Parathyroid adenoma (tissue), 2 donors: ENCODE measurements at regions not wholly inside any gene's neighbourhood (a gene's known extent, or its start where the extent isn't known, plus 50 kb on each side); places are given as distances from the start of the nearest gene placed in this dataset.

Experiments
- H2AFZ ChIP-seq: fragments of 300-600 bp; sonication (generic); one replicate; pipeline ENCODE4 v1.7.0; 2017; ENCODE audit warnings: antibody characterized with exemption, mild to moderate bottlenecking
- H3K27ac ChIP-seq: fragments of 300-600 bp; sonication (generic); one replicate; pipeline ENCODE4 v1.7.0; 2017
- H3K27me3 ChIP-seq: fragments of 300-600 bp; sonication (generic); one replicate; pipeline ENCODE4 v1.7.0; 2017; ENCODE audit warnings: low read length; ENCODE audit not compliant: control insufficient read depth, insufficient read depth
- H3K36me3 ChIP-seq: fragments of 300-600 bp; sonication (generic); one replicate; pipeline ENCODE4 v1.7.0; 2017; ENCODE audit warnings: low read length; ENCODE audit not compliant: control insufficient read depth, insufficient read depth
- H3K4me1 ChIP-seq: fragments of 300-600 bp; sonication (generic); one replicate; pipeline ENCODE4 v1.7.0; 2017; ENCODE audit warnings: control low read depth
- H3K4me2 ChIP-seq: fragments of 300-600 bp; sonication (generic); one replicate; pipeline ENCODE4 v1.7.0; 2017; ENCODE audit warnings: low read length
- H3K4me3 ChIP-seq: fragments of 300-600 bp; sonication (generic); one replicate; pipeline ENCODE4 v1.7.0; 2017; ENCODE audit warnings: low read depth, low read length
- H3K79me2 ChIP-seq: fragments of 300-600 bp; sonication (generic); one replicate; pipeline ENCODE4 v1.7.0; 2017; ENCODE audit warnings: control low read depth
- H3K9ac ChIP-seq: fragments of 300-600 bp; sonication (generic); one replicate; pipeline ENCODE4 v1.7.0; 2017; ENCODE audit warnings: mild to moderate bottlenecking
- H3K9me3 ChIP-seq: fragments of 300-600 bp; sonication (generic); one replicate; pipeline ENCODE4 v1.7.0; 2017; ENCODE audit warnings: low read length; ENCODE audit not compliant: control insufficient read depth
- TF ChIP-seq, protein P1 (sequence below): fragments of 300-600 bp; sonication (generic); IDR thresholded peaks from one replicate; pipeline ENCODE4 v1.7.0; 2017; ENCODE audit warnings: antibody characterized with exemption, mild to moderate bottlenecking
- donor health status: primary hyperparathyroidism.

DNA sequence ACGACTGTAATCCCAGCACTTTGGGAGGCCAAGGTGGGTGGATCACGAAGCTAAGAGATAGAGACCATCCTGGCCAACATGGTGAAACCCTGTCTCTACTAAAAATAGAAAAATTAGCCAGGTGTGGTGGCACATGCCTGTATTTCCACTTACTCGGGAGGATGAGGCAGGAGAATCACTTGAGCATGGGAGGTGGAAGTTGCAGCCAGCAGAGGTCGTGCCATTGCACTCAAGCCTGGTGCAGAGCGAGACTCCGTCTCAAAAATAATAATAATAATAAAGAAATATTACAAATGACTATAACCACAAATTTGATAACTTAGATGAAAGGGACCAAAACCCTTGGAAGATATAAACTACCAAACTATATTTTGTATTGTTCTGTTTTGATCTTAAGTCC is 226.3 kb upstream of the GULP1 start:
- Histone ChIP-seq H3K27me3 (no peaks in the 10 kb centered on the region), H3K9me3 (no peaks in the 10 kb centered on the region), H3K4me3 (no peak overlapping the region), H3K79me2 (no peaks in the 10 kb centered on the region), H3K9ac (no peak overlapping the region), H3K36me3 (no peaks in the 10 kb centered on the region), H3K4me1 (no peaks in the 10 kb centered on the region), H2AFZ (no peak overlapping the region), H3K27ac (no peak overlapping the region), H3K4me2 (no peak overlapping the region)
- TF ChIP-seq, protein P1, sequence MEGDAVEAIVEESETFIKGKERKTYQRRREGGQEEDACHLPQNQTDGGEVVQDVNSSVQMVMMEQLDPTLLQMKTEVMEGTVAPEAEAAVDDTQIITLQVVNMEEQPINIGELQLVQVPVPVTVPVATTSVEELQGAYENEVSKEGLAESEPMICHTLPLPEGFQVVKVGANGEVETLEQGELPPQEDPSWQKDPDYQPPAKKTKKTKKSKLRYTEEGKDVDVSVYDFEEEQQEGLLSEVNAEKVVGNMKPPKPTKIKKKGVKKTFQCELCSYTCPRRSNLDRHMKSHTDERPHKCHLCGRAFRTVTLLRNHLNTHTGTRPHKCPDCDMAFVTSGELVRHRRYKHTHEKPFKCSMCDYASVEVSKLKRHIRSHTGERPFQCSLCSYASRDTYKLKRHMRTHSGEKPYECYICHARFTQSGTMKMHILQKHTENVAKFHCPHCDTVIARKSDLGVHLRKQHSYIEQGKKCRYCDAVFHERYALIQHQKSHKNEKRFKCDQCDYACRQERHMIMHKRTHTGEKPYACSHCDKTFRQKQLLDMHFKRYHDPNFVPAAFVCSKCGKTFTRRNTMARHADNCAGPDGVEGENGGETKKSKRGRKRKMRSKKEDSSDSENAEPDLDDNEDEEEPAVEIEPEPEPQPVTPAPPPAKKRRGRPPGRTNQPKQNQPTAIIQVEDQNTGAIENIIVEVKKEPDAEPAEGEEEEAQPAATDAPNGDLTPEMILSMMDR, result no peak

DNA sequence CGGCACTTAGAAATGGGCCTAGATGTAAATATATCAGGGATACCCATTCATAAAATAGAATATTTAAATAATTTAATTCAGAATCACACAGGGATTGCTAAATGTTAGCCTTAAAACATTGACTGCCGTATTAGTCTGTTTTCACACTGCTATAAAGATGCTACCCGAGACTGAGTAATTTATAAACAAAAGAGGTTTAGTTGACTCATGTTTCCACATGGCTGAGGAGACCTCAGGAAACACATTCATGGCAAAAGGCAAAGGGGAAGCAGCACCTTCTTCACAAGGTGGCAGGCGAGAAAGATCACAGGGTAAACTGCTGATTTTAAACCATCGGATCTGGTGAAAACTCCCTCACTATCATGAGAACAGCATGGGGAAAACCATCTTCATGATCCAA is 223.6 kb upstream of the GULP1 start:
- Histone ChIP-seq H3K4me3 (no peak overlapping the region), H3K9me3 (no peaks in the 10 kb centered on the region), H3K27me3 (no peaks in the 10 kb centered on the region), H3K79me2 (no peaks in the 10 kb centered on the region), H3K27ac (no peak overlapping the region), H3K4me2 (no peak overlapping the region), H3K36me3 (no peaks in the 10 kb centered on the region), H3K9ac (no peak overlapping the region), H2AFZ (no peak overlapping the region), H3K4me1 (no peaks in the 10 kb centered on the region)
- TF ChIP-seq, protein P1, result no peak

DNA sequence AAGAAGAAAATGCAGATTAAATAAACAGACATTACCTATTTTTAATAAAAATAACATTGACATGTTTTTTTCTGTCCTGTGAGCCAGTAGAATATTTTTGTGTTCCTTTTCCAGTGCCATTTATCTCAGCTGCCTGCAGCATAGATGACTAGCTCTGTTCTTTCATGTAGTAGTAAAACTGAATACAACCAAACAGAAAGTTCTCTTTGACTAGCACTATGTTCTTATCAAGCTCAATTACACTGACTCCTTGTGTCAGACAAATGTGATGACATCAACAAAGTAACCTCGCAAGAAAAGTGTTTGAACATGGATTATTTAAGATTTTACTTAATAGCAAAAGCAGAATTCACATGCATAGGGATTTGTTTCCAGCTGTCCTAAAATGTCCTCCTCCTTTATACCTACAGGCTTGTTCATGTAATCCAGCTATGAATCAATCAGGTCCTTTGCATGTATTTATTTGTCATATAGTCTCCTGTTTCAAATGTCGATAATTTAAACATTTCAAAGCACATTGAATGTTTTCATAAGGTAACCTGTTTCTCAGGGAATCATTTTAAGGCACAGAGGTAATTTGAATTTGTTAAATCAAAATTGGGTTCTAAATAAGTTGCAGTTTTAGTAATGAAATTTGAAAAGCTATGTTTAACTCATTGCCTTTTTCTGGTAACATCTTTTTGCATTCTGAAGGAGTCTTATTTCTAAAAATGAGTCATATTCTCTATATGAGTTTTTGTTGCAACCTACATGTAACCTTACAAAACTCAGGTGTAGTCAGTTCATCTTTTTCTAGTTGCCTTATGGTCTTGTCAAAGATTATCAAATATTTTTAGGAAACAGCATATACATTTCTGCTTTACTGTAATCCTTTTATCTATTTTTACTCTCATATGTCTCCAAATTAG is 215.3 kb upstream of the GULP1 start:
- H3K4me2 ChIP-seq, result no peak overlapping the region
- H3K9me3 ChIP-seq, result no peaks in the 10 kb centered on the region
- no peaks in the 10 kb centered on the region for H3K36me3 ChIP-seq
- no peaks in the 10 kb centered on the region for H3K27me3 ChIP-seq
- no peak overlapping the region for H3K4me3 ChIP-seq
- no peak overlapping the region for H2AFZ ChIP-seq
- no peak overlapping the region for H3K27ac ChIP-seq
- no peaks in the 10 kb centered on the region for H3K4me1 ChIP-seq
- TF ChIP-seq, protein P1, result no peak
- no peak overlapping the region for H3K9ac ChIP-seq
- no peaks in the 10 kb centered on the region for H3K79me2 ChIP-seq

DNA sequence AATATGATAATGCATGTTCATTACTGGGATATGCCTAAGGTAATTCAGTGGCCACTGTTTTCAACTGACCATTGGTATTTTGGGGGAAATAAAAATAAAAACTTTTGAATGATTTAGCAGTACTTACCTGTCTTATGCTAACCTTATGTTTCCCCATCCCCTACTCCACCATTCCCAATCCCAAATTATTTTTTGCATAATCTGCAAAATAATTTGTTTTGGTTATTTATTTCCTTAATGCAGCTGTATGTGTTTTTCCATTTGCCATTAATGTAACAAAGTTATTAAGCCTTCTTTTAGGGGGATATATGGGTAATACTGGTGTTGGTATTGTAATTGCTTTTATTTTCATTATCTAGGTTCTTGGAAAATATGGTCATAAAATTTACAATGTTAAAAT is 213.9 kb upstream of the GULP1 start:
- H3K27ac ChIP-seq, result no peak overlapping the region
- H3K4me3 ChIP-seq, result no peak overlapping the region
- no peaks in the 10 kb centered on the region for H3K36me3 ChIP-seq
- no peaks in the 10 kb centered on the region for H3K9me3 ChIP-seq
- no peak overlapping the region for H3K9ac ChIP-seq
- no peaks in the 10 kb centered on the region for H3K4me1 ChIP-seq
- no peaks in the 10 kb centered on the region for H3K27me3 ChIP-seq
- no peak overlapping the region for H3K4me2 ChIP-seq
- H2AFZ ChIP-seq, result no peak overlapping the region
- H3K79me2 ChIP-seq, result no peaks in the 10 kb centered on the region
- TF ChIP-seq, protein P1, result no peak

DNA sequence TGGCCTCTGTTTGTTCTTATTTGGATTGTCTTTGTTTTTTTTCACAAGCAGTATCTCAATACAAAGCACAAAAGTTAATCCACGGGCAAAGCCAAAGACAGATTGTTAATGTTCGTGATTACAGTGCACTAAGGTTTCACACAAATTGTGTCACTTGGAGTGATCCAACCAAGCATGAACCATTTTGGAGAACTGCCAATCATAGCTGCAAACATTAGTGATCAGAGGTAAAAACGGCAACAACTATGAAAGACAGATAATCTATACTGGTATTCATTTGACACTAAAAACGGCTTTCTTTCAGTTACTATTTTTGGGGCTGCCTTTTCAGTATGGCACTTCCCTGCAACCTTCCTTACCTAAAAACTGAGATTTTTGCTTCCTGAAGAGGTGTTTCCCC is 213.1 kb upstream of the GULP1 start:
- no peak overlapping the region for H3K4me3 ChIP-seq
- H3K36me3 ChIP-seq, result no peaks in the 10 kb centered on the region
- no peak overlapping the region for H3K9ac ChIP-seq
- no peak overlapping the region for H3K4me2 ChIP-seq
- no peak overlapping the region for H3K27ac ChIP-seq
- no peak overlapping the region for H2AFZ ChIP-seq
- no peaks in the 10 kb centered on the region for H3K27me3 ChIP-seq
- H3K4me1 ChIP-seq, result no peaks in the 10 kb centered on the region
- H3K79me2 ChIP-seq, result no peaks in the 10 kb centered on the region
- TF ChIP-seq, protein P1, result no peak
- H3K9me3 ChIP-seq, result no peaks in the 10 kb centered on the region
